ENCODE measurements at regions not wholly inside any gene's neighbourhood (a gene's known extent, or its start where the extent isn't known, plus 50 kb on each side); places are given as distances from the start of the nearest gene placed in this dataset.

- no peak overlapping the region for H3K4me3 Mint-ChIP-seq
- H3K4me3 ChIP-seq, result no peak overlapping the region
- H3K9me3 ChIP-seq (ENCODE audit: low read depth), result no peaks in the 10 kb centered on the region
- no peaks in the 10 kb centered on the region for H3K9me3 Mint-ChIP-seq
- no peak overlapping the region for H3K27ac ChIP-seq
- H3F3A ChIP-seq (ENCODE audit: low read depth), result no peaks in the 10 kb centered on the region
- no peaks in the 10 kb centered on the region for H3K79me2 ChIP-seq (ENCODE audit: low read depth)
- no peaks in the 10 kb centered on the region for H3K36me3 ChIP-seq
- no peaks in the 10 kb centered on the region for H3K27me3 Mint-ChIP-seq (ENCODE audit: insufficient read depth, low read depth)
- peaks cover 6% of the 10 kb centered on the region for H3K4me1 Mint-ChIP-seq
- no peak overlapping the region for H3K9ac ChIP-seq
- H3K27ac Mint-ChIP-seq, result no peak overlapping the region
- peaks cover 11% of the 10 kb centered on the region for H3K4me1 ChIP-seq
- H3K4me2 ChIP-seq, result no peak overlapping the region
- H4K20me1 ChIP-seq (ENCODE audit: low read depth), result no peaks in the 10 kb centered on the region
- H3K27me3 ChIP-seq, result no peaks in the 10 kb centered on the region
- no peak overlapping the region for H2AFZ ChIP-seq (replicated peaks)
- DNase-seq (ENCODE audit: low spot score), result no peak
- no peaks in the 10 kb centered on the region for H3K36me3 Mint-ChIP-seq
- TF ChIP-seq EZH2phosphoT487 (IDR thresholded peaks at IDR 0.05), result no peak
- TF ChIP-seq CTCF (IDR thresholded peaks at IDR 0.05), result no peak
- TF ChIP-seq EZH2 (IDR thresholded peaks at IDR 0.05), result no peak
Observed at GRCh38 chr12:114779647-114780046, 95.7 kb upstream of the TBX3 start.

GRCh38 chr12:114779186-114779585 is 95.2 kb upstream of the TBX3 start:
- Histone ChIP-seq H3K4me3 (no peak overlapping the region), H3K4me2 (no peak overlapping the region), H3K79me2 (ENCODE audit: low read depth) (no peaks in the 10 kb centered on the region), H3K27ac (no peak overlapping the region), H3K27me3 (no peaks in the 10 kb centered on the region), H3K9me3 (ENCODE audit: low read depth) (no peaks in the 10 kb centered on the region), H3K4me1 (peaks cover 8% of the 10 kb centered on the region), H3K9ac (no peak overlapping the region), H3K36me3 (no peaks in the 10 kb centered on the region), H2AFZ (replicated peaks) (no peak overlapping the region), H3F3A (ENCODE audit: low read depth) (no peaks in the 10 kb centered on the region), H4K20me1 (ENCODE audit: low read depth) (no peaks in the 10 kb centered on the region)
- no peak overlapping the region for H3K27ac Mint-ChIP-seq
- H3K9me3 Mint-ChIP-seq, result no peaks in the 10 kb centered on the region
- no peak overlapping the region for H3K4me3 Mint-ChIP-seq
- no peaks in the 10 kb centered on the region for H3K27me3 Mint-ChIP-seq (ENCODE audit: insufficient read depth, low read depth)
- H3K36me3 Mint-ChIP-seq, result no peaks in the 10 kb centered on the region
- no peak for TF ChIP-seq EZH2phosphoT487 (IDR thresholded peaks at IDR 0.05)
- no peak for TF ChIP-seq CTCF (IDR thresholded peaks at IDR 0.05)
- no peak for TF ChIP-seq EZH2 (IDR thresholded peaks at IDR 0.05)
- peaks cover 5% of the 10 kb centered on the region for H3K4me1 Mint-ChIP-seq
- no peak for DNase-seq (ENCODE audit: low spot score)

GRCh38 chr12:114776731-114777442 is 92.9 kb upstream of the TBX3 start:
- Histone ChIP-seq H3K36me3 (no peaks in the 10 kb centered on the region), H3K79me2 (ENCODE audit: low read depth) (no peaks in the 10 kb centered on the region), H3F3A (ENCODE audit: low read depth) (no peaks in the 10 kb centered on the region), H3K4me3 (no peak overlapping the region), H3K27me3 (no peaks in the 10 kb centered on the region), H3K9ac (no peak overlapping the region), H3K9me3 (ENCODE audit: low read depth) (no peaks in the 10 kb centered on the region), H3K27ac (no peak overlapping the region), H3K4me2 (no peak overlapping the region), H3K4me1 (no peaks in the 10 kb centered on the region), H4K20me1 (ENCODE audit: low read depth) (no peaks in the 10 kb centered on the region), H2AFZ (replicated peaks) (no peak overlapping the region)
- Mint-ChIP-seq H3K4me3 (no peak overlapping the region), H3K9me3 (no peaks in the 10 kb centered on the region), H3K27ac (no peak overlapping the region), H3K27me3 (ENCODE audit: insufficient read depth, low read depth) (peaks cover 2% of the 10 kb centered on the region), H3K4me1 (no peaks in the 10 kb centered on the region), H3K36me3 (no peaks in the 10 kb centered on the region)
- no peak for TF ChIP-seq CTCF (IDR thresholded peaks at IDR 0.05)
- no peak for TF ChIP-seq EZH2 (IDR thresholded peaks at IDR 0.05)
- TF ChIP-seq EZH2phosphoT487 (IDR thresholded peaks at IDR 0.05), result no peak
- no peak for DNase-seq (ENCODE audit: low spot score)
